ENCODE measurements at regions not wholly inside any gene's neighbourhood (a gene's known extent, or its start where the extent isn't known, plus 50 kb on each side); places are given as distances from the start of the nearest gene placed in this dataset.

DNA sequence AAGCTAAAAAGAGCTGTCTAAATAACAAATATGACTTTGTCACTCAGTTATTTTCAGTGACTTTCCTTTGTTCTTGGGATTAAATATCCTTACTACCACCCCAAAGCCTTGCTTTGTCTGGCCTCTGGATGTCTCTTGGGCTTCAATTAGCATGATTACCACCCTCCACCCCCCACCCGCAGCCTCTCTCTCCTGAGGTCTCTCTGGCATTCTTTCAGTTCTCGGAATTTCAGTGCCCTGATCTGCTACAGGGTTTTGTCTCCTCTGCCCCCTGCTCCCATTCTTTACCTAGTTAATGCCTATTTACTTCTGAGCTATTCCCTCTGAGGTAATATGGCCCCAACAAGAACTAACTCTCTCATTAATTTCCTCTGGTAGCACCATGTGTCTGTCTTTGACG is 376.4 kb downstream of the DEPDC1B start:
- H3K9me3 ChIP-seq (ENCODE audit: severe bottlenecking) = no peaks in the 10 kb centered on the region
- no peaks in the 10 kb centered on the region for H3K36me3 ChIP-seq (ENCODE audit: low read depth)
- H3K4me3 ChIP-seq (ENCODE audit: severe bottlenecking) = no peak overlapping the region
- TF ChIP-seq, protein P1, sequence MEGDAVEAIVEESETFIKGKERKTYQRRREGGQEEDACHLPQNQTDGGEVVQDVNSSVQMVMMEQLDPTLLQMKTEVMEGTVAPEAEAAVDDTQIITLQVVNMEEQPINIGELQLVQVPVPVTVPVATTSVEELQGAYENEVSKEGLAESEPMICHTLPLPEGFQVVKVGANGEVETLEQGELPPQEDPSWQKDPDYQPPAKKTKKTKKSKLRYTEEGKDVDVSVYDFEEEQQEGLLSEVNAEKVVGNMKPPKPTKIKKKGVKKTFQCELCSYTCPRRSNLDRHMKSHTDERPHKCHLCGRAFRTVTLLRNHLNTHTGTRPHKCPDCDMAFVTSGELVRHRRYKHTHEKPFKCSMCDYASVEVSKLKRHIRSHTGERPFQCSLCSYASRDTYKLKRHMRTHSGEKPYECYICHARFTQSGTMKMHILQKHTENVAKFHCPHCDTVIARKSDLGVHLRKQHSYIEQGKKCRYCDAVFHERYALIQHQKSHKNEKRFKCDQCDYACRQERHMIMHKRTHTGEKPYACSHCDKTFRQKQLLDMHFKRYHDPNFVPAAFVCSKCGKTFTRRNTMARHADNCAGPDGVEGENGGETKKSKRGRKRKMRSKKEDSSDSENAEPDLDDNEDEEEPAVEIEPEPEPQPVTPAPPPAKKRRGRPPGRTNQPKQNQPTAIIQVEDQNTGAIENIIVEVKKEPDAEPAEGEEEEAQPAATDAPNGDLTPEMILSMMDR (IDR thresholded peaks at IDR 0.05; ENCODE audit: poor library complexity, severe bottlenecking) = no peak
- H3K27me3 ChIP-seq (ENCODE audit: insufficient read depth, poor library complexity, severe bottlenecking) = peaks cover 8% of the 10 kb centered on the region
- no peak for ATAC-seq (ENCODE audit: low read depth)
- no peak for DNase-seq (ENCODE audit: low spot score)
- H3K4me1 ChIP-seq (ENCODE audit: insufficient read depth, poor library complexity, severe bottlenecking) = no peaks in the 10 kb centered on the region
- H3K27ac ChIP-seq (ENCODE audit: poor library complexity, severe bottlenecking) = no peak overlapping the region

DNA sequence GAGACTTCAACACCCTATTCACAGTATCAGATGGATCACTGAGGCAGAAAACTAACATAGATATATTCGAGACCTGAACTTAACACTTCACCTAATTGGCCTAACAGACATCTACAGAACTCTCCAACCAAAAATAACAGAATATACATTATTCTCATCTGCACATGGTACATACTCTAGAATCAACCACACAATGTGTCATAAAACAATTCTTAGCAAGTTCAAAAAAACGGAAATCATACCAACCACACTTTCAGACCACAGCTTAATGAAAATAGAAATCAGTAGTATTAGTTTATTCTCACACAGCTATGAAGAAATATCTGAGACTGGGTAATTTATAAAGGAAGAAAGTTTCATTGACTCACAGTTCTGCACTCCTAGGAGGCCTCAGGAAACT is 387.9 kb downstream of the DEPDC1B start:
- H3K27me3 ChIP-seq (ENCODE audit: insufficient read depth, poor library complexity, severe bottlenecking) = no peaks in the 10 kb centered on the region
- no peak overlapping the region for H3K4me3 ChIP-seq (ENCODE audit: severe bottlenecking)
- TF ChIP-seq, protein P1 (IDR thresholded peaks at IDR 0.05; ENCODE audit: poor library complexity, severe bottlenecking) = no peak
- H3K27ac ChIP-seq (ENCODE audit: poor library complexity, severe bottlenecking) = no peak overlapping the region
- H3K4me1 ChIP-seq (ENCODE audit: insufficient read depth, poor library complexity, severe bottlenecking) = no peaks in the 10 kb centered on the region
- ATAC-seq (ENCODE audit: low read depth) = no peak
- no peaks in the 10 kb centered on the region for H3K9me3 ChIP-seq (ENCODE audit: severe bottlenecking)
- no peak for DNase-seq (ENCODE audit: low spot score)
- no peaks in the 10 kb centered on the region for H3K36me3 ChIP-seq (ENCODE audit: low read depth)

DNA sequence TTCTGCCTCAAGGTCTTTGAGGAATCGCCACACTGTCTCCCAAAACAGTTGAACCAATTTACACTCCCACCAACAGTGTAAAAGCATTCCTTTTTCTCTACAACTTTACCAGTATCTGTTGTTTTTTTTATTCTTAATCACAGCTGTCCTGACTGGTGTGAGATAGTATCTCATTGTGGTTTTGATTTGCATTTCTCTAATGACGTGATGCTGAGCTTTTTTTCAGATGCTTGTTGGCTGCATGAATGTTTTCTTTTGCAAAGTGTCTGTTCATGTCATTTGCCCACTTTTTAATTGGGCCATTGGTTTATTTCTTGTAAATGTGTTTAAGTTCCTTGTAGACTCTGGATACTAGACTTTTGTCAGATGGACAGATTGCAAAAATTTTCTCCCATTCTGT is 400.0 kb downstream of the DEPDC1B start:
- H3K27ac ChIP-seq (ENCODE audit: poor library complexity, severe bottlenecking) = no peak overlapping the region
- no peaks in the 10 kb centered on the region for H3K4me1 ChIP-seq (ENCODE audit: insufficient read depth, poor library complexity, severe bottlenecking)
- no peak for ATAC-seq (ENCODE audit: low read depth)
- TF ChIP-seq, protein P1 (IDR thresholded peaks at IDR 0.05; ENCODE audit: poor library complexity, severe bottlenecking) = no peak
- H3K27me3 ChIP-seq (ENCODE audit: insufficient read depth, poor library complexity, severe bottlenecking) = peaks cover 10% of the 10 kb centered on the region
- H3K36me3 ChIP-seq (ENCODE audit: low read depth) = no peaks in the 10 kb centered on the region
- no peak for DNase-seq (ENCODE audit: low spot score)
- H3K9me3 ChIP-seq (ENCODE audit: severe bottlenecking) = no peaks in the 10 kb centered on the region
- no peak overlapping the region for H3K4me3 ChIP-seq (ENCODE audit: severe bottlenecking)

DNA sequence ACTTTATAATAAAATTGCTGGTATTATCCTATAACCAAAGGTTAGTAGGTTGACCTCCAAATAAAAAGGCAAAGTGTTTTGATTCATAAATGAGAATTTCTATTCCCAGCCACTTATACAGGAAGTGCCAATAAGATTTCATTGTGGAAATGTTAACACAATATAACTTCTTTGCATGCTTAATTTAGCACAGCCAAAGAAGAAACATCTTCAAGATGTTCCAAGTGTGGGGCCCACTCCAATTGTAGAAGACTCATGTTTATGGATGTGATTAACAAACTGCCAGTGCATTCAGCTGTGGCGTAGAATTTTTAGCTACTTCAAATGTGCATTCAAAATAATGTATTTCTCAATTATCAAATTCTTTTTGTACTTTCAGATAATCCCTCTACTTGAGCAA is 402.3 kb downstream of the DEPDC1B start:
- Histone ChIP-seq H3K36me3 (ENCODE audit: low read depth) (no peaks in the 10 kb centered on the region), H3K9me3 (ENCODE audit: severe bottlenecking) (no peaks in the 10 kb centered on the region), H3K27me3 (ENCODE audit: insufficient read depth, poor library complexity, severe bottlenecking) (peaks cover 15% of the 10 kb centered on the region), H3K4me3 (ENCODE audit: severe bottlenecking) (no peak overlapping the region), H3K4me1 (ENCODE audit: insufficient read depth, poor library complexity, severe bottlenecking) (no peaks in the 10 kb centered on the region), H3K27ac (ENCODE audit: poor library complexity, severe bottlenecking) (no peak overlapping the region)
- TF ChIP-seq, protein P1 (IDR thresholded peaks at IDR 0.05; ENCODE audit: poor library complexity, severe bottlenecking) = no peak
- DNase-seq (ENCODE audit: low spot score) (no peak), ATAC-seq (ENCODE audit: low read depth) (no peak)

DNA sequence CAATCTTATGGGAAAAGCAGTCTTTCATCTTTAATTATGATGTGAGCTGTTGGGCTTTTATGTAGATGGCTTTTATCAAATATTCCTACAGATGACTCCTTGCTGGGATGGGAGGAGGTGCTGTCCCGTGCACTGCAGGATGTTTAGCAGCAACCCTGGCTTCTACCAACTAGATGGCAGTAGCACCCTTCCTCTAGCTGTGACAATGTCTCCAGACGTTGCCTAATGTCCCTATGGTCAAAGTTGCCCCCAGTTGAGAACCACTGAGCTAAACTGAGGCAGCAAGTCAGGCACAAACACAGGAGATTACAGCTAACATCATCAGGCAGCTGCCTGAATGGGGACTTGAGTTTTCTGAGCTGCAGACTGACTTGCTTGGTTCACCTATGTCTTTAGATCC is 401.9 kb upstream of the PDE4D start:
- ATAC-seq (ENCODE audit: low read depth) (peak; percentile 73; the same call in 2 of the 3 replicates), DNase-seq (ENCODE audit: low spot score) (no peak)
- no peak overlapping the region for H3K27ac ChIP-seq (ENCODE audit: poor library complexity, severe bottlenecking)
- H3K9me3 ChIP-seq (ENCODE audit: severe bottlenecking) = no peaks in the 10 kb centered on the region
- no peak overlapping the region for H3K4me3 ChIP-seq (ENCODE audit: severe bottlenecking)
- TF ChIP-seq, protein P1 (IDR thresholded peaks at IDR 0.05; ENCODE audit: poor library complexity, severe bottlenecking) = peak; percentile 64
- no peaks in the 10 kb centered on the region for H3K4me1 ChIP-seq (ENCODE audit: insufficient read depth, poor library complexity, severe bottlenecking)
- no peaks in the 10 kb centered on the region for H3K36me3 ChIP-seq (ENCODE audit: low read depth)
- peaks cover 17% of the 10 kb centered on the region for H3K27me3 ChIP-seq (ENCODE audit: insufficient read depth, poor library complexity, severe bottlenecking)

Data from RWPE2 (cell line).